Glutamatergic neuron (in vitro differentiated cells): ENCODE measurements at regions not wholly inside any gene's neighbourhood (a gene's known extent, or its start where the extent isn't known, plus 50 kb on each side); places are given as distances from the start of the nearest gene placed in this dataset.

Experiments used
- DNase-seq: peaks from one replicate; pipeline ENCODE4 v3.0.0; 2022
- H3K27ac Mint-ChIP-seq: one replicate; pipeline ENCODE4 v1.8.0; 2020; ENCODE audit warnings: mild to moderate bottlenecking, mixed read lengths, inconsistent platforms; ENCODE audit not compliant: unreplicated experiment
- H3K27me3 Mint-ChIP-seq: one replicate; pipeline ENCODE4 v1.8.0; 2020; ENCODE audit warnings: mild to moderate bottlenecking, moderate library complexity, mixed read lengths, inconsistent platforms; ENCODE audit not compliant: unreplicated experiment
- H3K36me3 Mint-ChIP-seq: one replicate; pipeline ENCODE4 v1.8.0; 2020; ENCODE audit warnings: mild to moderate bottlenecking, mixed read lengths, inconsistent platforms; ENCODE audit not compliant: unreplicated experiment
- H3K4me1 Mint-ChIP-seq: one replicate; pipeline ENCODE4 v1.8.0; 2020; ENCODE audit warnings: mild to moderate bottlenecking, low read depth, mixed read lengths, inconsistent platforms; ENCODE audit not compliant: unreplicated experiment
- H3K4me3 Mint-ChIP-seq: one replicate; pipeline ENCODE4 v1.8.0; 2020; ENCODE audit warnings: mild to moderate bottlenecking, mixed read lengths, inconsistent platforms; ENCODE audit not compliant: unreplicated experiment
- H3K9me3 Mint-ChIP-seq: one replicate; pipeline ENCODE4 v1.8.0; 2020; ENCODE audit warnings: mild to moderate bottlenecking, moderate library complexity, mixed read lengths, inconsistent platforms; ENCODE audit not compliant: unreplicated experiment
- CTCF ChIP-seq: fragments of 200-600 bp; sonication (generic); IDR thresholded peaks from one replicate; pipeline ENCODE4 v1.5.0; 2021; ENCODE audit not compliant: partially characterized antibody, unreplicated experiment

GRCh38 chr2:13019781-13020180 is 303.0 kb downstream of the TRIB2 start:
- no peaks in the 10 kb centered on the region for H3K27me3 Mint-ChIP-seq
- H3K9me3 Mint-ChIP-seq, result no peaks in the 10 kb centered on the region
- H3K27ac Mint-ChIP-seq, result no peak overlapping the region
- no peak for TF ChIP-seq CTCF
- DNase-seq, result no peak
- H3K4me3 Mint-ChIP-seq, result no peak overlapping the region
- no peaks in the 10 kb centered on the region for H3K36me3 Mint-ChIP-seq
- H3K4me1 Mint-ChIP-seq, result peaks cover 6% of the 10 kb centered on the region

- no peaks in the 10 kb centered on the region for H3K9me3 Mint-ChIP-seq
- H3K27ac Mint-ChIP-seq, result no peak overlapping the region
- H3K4me3 Mint-ChIP-seq, result no peak overlapping the region
- H3K36me3 Mint-ChIP-seq, result no peaks in the 10 kb centered on the region
- no peak for TF ChIP-seq CTCF
- H3K4me1 Mint-ChIP-seq, result peaks cover 4% of the 10 kb centered on the region
- no peak for DNase-seq
- H3K27me3 Mint-ChIP-seq, result no peaks in the 10 kb centered on the region
Observed at GRCh38 chr2:13020469-13020868, 303.7 kb downstream of the TRIB2 start.

- H3K4me3 Mint-ChIP-seq, result no peak overlapping the region
- H3K4me1 Mint-ChIP-seq, result no peaks in the 10 kb centered on the region
- no peak overlapping the region for H3K27ac Mint-ChIP-seq
Observed at GRCh38 chr2:13021470-13021957, 304.8 kb downstream of the TRIB2 start.

GRCh38 chr2:13030606-13031005 is 313.9 kb downstream of the TRIB2 start:
- Mint-ChIP-seq H3K9me3 (no peaks in the 10 kb centered on the region), H3K4me1 (no peaks in the 10 kb centered on the region), H3K27ac (no peak overlapping the region), H3K27me3 (no peaks in the 10 kb centered on the region), H3K4me3 (no peak overlapping the region), H3K36me3 (no peaks in the 10 kb centered on the region)
- TF ChIP-seq CTCF, result no peak
- DNase-seq, result no peak

More at GRCh38 chr2:13021470-13021957, 304.8 kb downstream of the TRIB2 start:
- Mint-ChIP-seq H3K36me3 (no peaks in the 10 kb centered on the region), H3K27me3 (no peaks in the 10 kb centered on the region), H3K9me3 (no peaks in the 10 kb centered on the region)
- no peak for TF ChIP-seq CTCF
- DNase-seq, result no peak

GRCh38 chr2:13034861-13035260 is 318.1 kb downstream of the TRIB2 start:
- Mint-ChIP-seq H3K9me3 (no peaks in the 10 kb centered on the region), H3K36me3 (no peaks in the 10 kb centered on the region), H3K27me3 (no peaks in the 10 kb centered on the region), H3K4me1 (no peaks in the 10 kb centered on the region), H3K27ac (no peak overlapping the region), H3K4me3 (no peak overlapping the region)
- TF ChIP-seq CTCF, result no peak
- no peak for DNase-seq
